ENCODE measurements at regions not wholly inside any gene's neighbourhood (a gene's known extent, or its start where the extent isn't known, plus 50 kb on each side); places are given as distances from the start of the nearest gene placed in this dataset.

GRCh38 chr6:144585217-144585814 lies 300.2 kb downstream of the UTRN start:
- Histone ChIP-seq H3K4me1 (peaks cover 0 to 33% (median 9%) of the 10 kb centered on the region in 4 donors), H3K4me3 (no peak overlapping the region), H3K36me3 (peaks cover 0 to 10% (median 9%) of the 10 kb centered on the region in 4 donors), H3K9me3 (no peaks in the 10 kb centered on the region), H3K27ac (no peak overlapping the region), H3K27me3 (no peaks in the 10 kb centered on the region)
- WGBS, 5 donors: 14 to 26% (median 23%) methylated on average over 3 of the region's 3 CpGs
- peak in 1 of 2 donors; percentile 75 for DNase-seq
- no peak for TF ChIP-seq EP300 (IDR thresholded peaks at IDR 0.05)
- TF ChIP-seq POLR2AphosphoS5 (IDR thresholded peaks at IDR 0.05): no peak
- TF ChIP-seq, protein P1, sequence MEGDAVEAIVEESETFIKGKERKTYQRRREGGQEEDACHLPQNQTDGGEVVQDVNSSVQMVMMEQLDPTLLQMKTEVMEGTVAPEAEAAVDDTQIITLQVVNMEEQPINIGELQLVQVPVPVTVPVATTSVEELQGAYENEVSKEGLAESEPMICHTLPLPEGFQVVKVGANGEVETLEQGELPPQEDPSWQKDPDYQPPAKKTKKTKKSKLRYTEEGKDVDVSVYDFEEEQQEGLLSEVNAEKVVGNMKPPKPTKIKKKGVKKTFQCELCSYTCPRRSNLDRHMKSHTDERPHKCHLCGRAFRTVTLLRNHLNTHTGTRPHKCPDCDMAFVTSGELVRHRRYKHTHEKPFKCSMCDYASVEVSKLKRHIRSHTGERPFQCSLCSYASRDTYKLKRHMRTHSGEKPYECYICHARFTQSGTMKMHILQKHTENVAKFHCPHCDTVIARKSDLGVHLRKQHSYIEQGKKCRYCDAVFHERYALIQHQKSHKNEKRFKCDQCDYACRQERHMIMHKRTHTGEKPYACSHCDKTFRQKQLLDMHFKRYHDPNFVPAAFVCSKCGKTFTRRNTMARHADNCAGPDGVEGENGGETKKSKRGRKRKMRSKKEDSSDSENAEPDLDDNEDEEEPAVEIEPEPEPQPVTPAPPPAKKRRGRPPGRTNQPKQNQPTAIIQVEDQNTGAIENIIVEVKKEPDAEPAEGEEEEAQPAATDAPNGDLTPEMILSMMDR (IDR thresholded peaks at IDR 0.05): peak in 5 of 7 experiments; percentile 38 to 64 (median 63)
- intact Hi-C loops (cut with DNase I; ENCODE audit: low total_unique reads): loop anchor here (10.0 kb wide), 1 partner anchor 1049 kb away; no protein-coding TSS in a partner anchor

DNA sequence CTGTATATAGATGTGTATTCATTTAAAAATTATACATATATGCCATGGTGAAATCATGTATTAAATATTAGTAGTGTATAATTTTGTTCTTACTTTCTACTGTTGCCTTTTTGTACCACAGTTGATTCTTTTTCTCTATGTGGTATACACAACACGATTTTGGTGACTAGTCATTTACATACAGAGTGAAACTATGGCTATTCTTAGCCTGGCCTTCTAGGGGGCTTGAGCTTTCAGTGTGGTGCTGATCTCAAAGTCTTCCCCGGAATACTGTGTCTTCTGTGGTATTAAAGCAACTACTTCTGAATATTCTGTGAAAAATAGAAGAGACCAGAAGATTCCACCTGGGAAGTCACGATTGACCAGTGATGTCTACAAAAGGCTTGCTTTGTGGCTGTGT lies 301.9 kb downstream of the UTRN start:
- WGBS, 5 donors: 74 to 80% (median 77%) methylated on average over 3 of the region's 3 CpGs
- Histone ChIP-seq H3K4me1 (peaks cover 0 to 29% (median 9%) of the 10 kb centered on the region in 4 donors), H3K27ac (no peak overlapping the region), H3K9me3 (no peaks in the 10 kb centered on the region), H3K36me3 (peaks cover 0 to 10% (median 6%) of the 10 kb centered on the region in 4 donors), H3K4me3 (no peak overlapping the region), H3K27me3 (no peaks in the 10 kb centered on the region)
- intact Hi-C loops (cut with DNase I; ENCODE audit: low total_unique reads): loop anchor here (10.0 kb wide), 1 partner anchor 1048 kb away; no protein-coding TSS in a partner anchor
- no peak for DNase-seq
- TF ChIP-seq POLR2A (IDR thresholded peaks at IDR 0.05): no peak
- no peak for TF ChIP-seq POLR2AphosphoS5 (IDR thresholded peaks at IDR 0.05)
- TF ChIP-seq, protein P1 (IDR thresholded peaks at IDR 0.05): no peak
- TF ChIP-seq EP300 (IDR thresholded peaks at IDR 0.05): no peak

- Histone ChIP-seq H3K36me3 (peaks cover 0 to 18% (median 17%) of the 10 kb centered on the region in 4 donors), H3K27me3 (no peaks in the 10 kb centered on the region), H3K27ac (no peak overlapping the region), H3K4me1 (peaks cover 0 to 12% (median under 1%) of the 10 kb centered on the region in 4 donors), H3K9me3 (no peaks in the 10 kb centered on the region), H3K4me3 (no peak overlapping the region)
- WGBS, 5 donors: 60 to 94% (median 70%) methylated on average over 1 of the region's 1 CpG
- TF ChIP-seq POLR2AphosphoS5 (IDR thresholded peaks at IDR 0.05) (no peak), POLR2A (IDR thresholded peaks at IDR 0.05) (no peak), EP300 (IDR thresholded peaks at IDR 0.05) (no peak)
- TF ChIP-seq, protein P1 (IDR thresholded peaks at IDR 0.05): no peak
- intact Hi-C loops (cut with DNase I; ENCODE audit: low total_unique reads): loop anchor here (10.0 kb wide), 1 partner anchor 1046 kb away; no protein-coding TSS in a partner anchor
- no peak for DNase-seq
Measured at GRCh38 chr6:144588697-144589325, 303.7 kb downstream of the UTRN start.

- WGBS, 5 donors: 78 to 84% (median 82%) methylated on average over 4 of the region's 4 CpGs
- H3K4me3 ChIP-seq: no peak overlapping the region
- no peaks in the 10 kb centered on the region for H3K27me3 ChIP-seq
- no peak overlapping the region for H3K27ac ChIP-seq
- intact Hi-C loops (cut with DNase I; ENCODE audit: low total_unique reads): no loop called here
- H3K4me1 ChIP-seq: peaks cover 0 to 12% (median 4%) of the 10 kb centered on the region in 4 donors
- peak in 1 of 2 donors; percentile 25 for DNase-seq
- TF ChIP-seq POLR2AphosphoS5 (IDR thresholded peaks at IDR 0.05): no peak
- no peak for TF ChIP-seq EP300 (IDR thresholded peaks at IDR 0.05)
- TF ChIP-seq, protein P1 (IDR thresholded peaks at IDR 0.05): no peak
- no peak for TF ChIP-seq POLR2A (IDR thresholded peaks at IDR 0.05)
- no peaks in the 10 kb centered on the region for H3K9me3 ChIP-seq
- H3K36me3 ChIP-seq: peaks cover 0 to 18% (median 17%) of the 10 kb centered on the region in 4 donors
Measured at GRCh38 chr6:144590532-144590931, 305.4 kb downstream of the UTRN start.
